NCI-H510A treated with DMSO at 0.1 percent for 48 hours (cell line): ENCODE measurements at regions not wholly inside any gene's neighbourhood (a gene's known extent, or its start where the extent isn't known, plus 50 kb on each side); places are given as distances from the start of the nearest gene placed in this dataset.
"Not testable (repeated sequence)": the region's sequence is repeated elsewhere in the genome, so short reads cannot be mapped to it uniquely, and the experiment has no call there.

Source experiments
- DNase-seq: peaks from one replicate; lab custom pipeline; 2025; lab: John Stamatoyannopoulos, UW

GRCh38 chr2:144824306-144825080, 304.6 kb upstream of the ZEB2 start:
- no peak for DNase-seq

- no peak for DNase-seq
Measured at GRCh38 chr2:144822966-144823365, 303.0 kb upstream of the ZEB2 start.

- no peak for DNase-seq
Measured at GRCh38 chr2:144812288-144812687, 292.4 kb upstream of the ZEB2 start.

- DNase-seq, result no peak
Measured at GRCh38 chr2:144801766-144802165, 281.8 kb upstream of the ZEB2 start.

GRCh38 chr2:144801325-144801724, 281.4 kb upstream of the ZEB2 start:
- DNase-seq, result no peak

- DNase-seq, result no peak
Measured at GRCh38 chr2:144798989-144799388, 279.1 kb upstream of the ZEB2 start.

- no peak for DNase-seq
Measured at GRCh38 chr2:144798034-144798433, 278.1 kb upstream of the ZEB2 start.

GRCh38 chr2:144796936-144797335, 277.0 kb upstream of the ZEB2 start:
- no peak for DNase-seq

GRCh38 chr2:144796164-144796563, 276.2 kb upstream of the ZEB2 start:
- DNase-seq, result no peak

- no peak for DNase-seq
Measured at GRCh38 chr2:144785253-144785652, 265.3 kb upstream of the ZEB2 start.

- DNase-seq, result no peak
Measured at GRCh38 chr2:144780983-144781382, 261.1 kb upstream of the ZEB2 start.

GRCh38 chr2:144776766-144777165, 256.8 kb upstream of the ZEB2 start:
- no peak for DNase-seq

- DNase-seq, result no peak
Measured at GRCh38 chr2:144774809-144775208, 254.9 kb upstream of the ZEB2 start.

GRCh38 chr2:144771348-144771747, 251.4 kb upstream of the ZEB2 start:
- no peak for DNase-seq

- no peak for DNase-seq
Measured at GRCh38 chr2:144770616-144771230, 250.8 kb upstream of the ZEB2 start.

- not testable (repeated sequence) for DNase-seq
Measured at GRCh38 chr2:144760939-144761338, 241.0 kb upstream of the ZEB2 start.

- DNase-seq, result no peak
Measured at GRCh38 chr2:144759746-144760145, 239.8 kb upstream of the ZEB2 start.

GRCh38 chr2:144758196-144758595, 238.3 kb upstream of the ZEB2 start:
- not testable (repeated sequence) for DNase-seq

GRCh38 chr2:144753416-144753815, 233.5 kb upstream of the ZEB2 start:
- no peak for DNase-seq

- no peak for DNase-seq
Measured at GRCh38 chr2:144751142-144751905, 231.4 kb upstream of the ZEB2 start.

- no peak for DNase-seq
Measured at GRCh38 chr2:144749188-144749587, 229.3 kb upstream of the ZEB2 start.

- no peak for DNase-seq
Measured at GRCh38 chr2:144748443-144748842, 228.5 kb upstream of the ZEB2 start.

GRCh38 chr2:144747571-144747970, 227.7 kb upstream of the ZEB2 start:
- DNase-seq, result no peak
